Mesenchymal stem cell (in vitro differentiated cells and primary cell): ENCODE measurements at regions not wholly inside any gene's neighbourhood (a gene's known extent, or its start where the extent isn't known, plus 50 kb on each side); places are given as distances from the start of the nearest gene placed in this dataset.

Experiments used
- DNase-seq: peaks from one replicate; pipeline ENCODE4 v3.0.0-alpha.2; 2013
- H2AFZ ChIP-seq: one replicate; pipeline ENCODE4 v1.6.1; 2013; ENCODE audit warnings: low read depth, mild to moderate bottlenecking, control low read depth, inconsistent platforms, low read length, moderate library complexity
- H2AK5ac ChIP-seq: 2 replicates; pipeline ENCODE4 v1.6.1; 2013; ENCODE audit warnings: low read length, moderate library complexity, mild to moderate bottlenecking, inconsistent platforms; ENCODE audit not compliant: severe bottlenecking
- H2BK120ac ChIP-seq: one replicate; pipeline ENCODE4 v1.6.1; 2013; ENCODE audit warnings: low read depth, mild to moderate bottlenecking, inconsistent platforms, low read length, moderate library complexity
- H2BK12ac ChIP-seq, 2 experiments: one replicate each; pipeline ENCODE4 v1.6.1; 2013; ENCODE audit warnings: inconsistent platforms in 2 of 2, low read length in 2 of 2, mild to moderate bottlenecking in 2 of 2, moderate library complexity in 2 of 2, control low read depth in 1 of 2
- H2BK15ac ChIP-seq: one replicate; pipeline ENCODE4 v1.6.1; 2013; ENCODE audit warnings: mild to moderate bottlenecking, low read depth, inconsistent platforms; ENCODE audit not compliant: poor library complexity, severe bottlenecking
- H2BK5ac ChIP-seq: 2 replicates; pipeline ENCODE4 v1.6.1; 2013; ENCODE audit warnings: low read depth, mild to moderate bottlenecking, low read length, control low read depth, inconsistent platforms; ENCODE audit not compliant: poor library complexity, severe bottlenecking
- H3K14ac ChIP-seq, 2 experiments: one replicate each; pipeline ENCODE4 v1.6.1; 2013; ENCODE audit warnings: inconsistent platforms in 2 of 2, low read length in 2 of 2, control low read depth in 1 of 2, mild to moderate bottlenecking in 1 of 2, moderate library complexity in 1 of 2
- H3K18ac ChIP-seq, 2 experiments: one replicate each; pipeline ENCODE4 v1.6.1; 2013; ENCODE audit warnings: inconsistent platforms in 2 of 2, low read length in 2 of 2, control low read depth in 1 of 2, low read depth in 1 of 2, mild to moderate bottlenecking in 1 of 2
- H3K23ac ChIP-seq, 2 experiments: one replicate each; pipeline ENCODE4 v1.6.1; 2013; ENCODE audit warnings: inconsistent platforms in 2 of 2, low read length in 2 of 2, mild to moderate bottlenecking in 2 of 2, moderate library complexity in 2 of 2, control low read depth in 1 of 2
- H3K27ac ChIP-seq: 2 replicates; pipeline ENCODE4 v1.5.1; 2013; ENCODE audit warnings: mild to moderate bottlenecking, moderate library complexity, low read length, control low read depth, inconsistent platforms; ENCODE audit not compliant: poor library complexity, severe bottlenecking
- H3K27me3 ChIP-seq, 2 experiments: 2 replicates each; pipeline versions ENCODE4 v1.6.1 to v1.7.0; 2013; ENCODE audit warnings: low read length in 2 of 2, mild to moderate bottlenecking in 2 of 2, moderate library complexity in 2 of 2, control low read depth in 1 of 2, inconsistent platforms in 1 of 2; ENCODE audit not compliant: control insufficient read depth in 1 of 2, insufficient read depth in 1 of 2
- H3K36me3 ChIP-seq, 2 experiments: 2 replicates each; pipeline versions ENCODE4 v1.6.1 to v1.7.0; 2013; ENCODE audit warnings: low read length in 2 of 2, control low read depth in 1 of 2, inconsistent platforms in 1 of 2, low read depth in 1 of 2, mild to moderate bottlenecking in 1 of 2; ENCODE audit not compliant: insufficient read depth in 2 of 2, control insufficient read depth in 1 of 2
- H3K4ac ChIP-seq, 2 experiments: one replicate each; pipeline ENCODE4 v1.6.1; 2013; ENCODE audit warnings: inconsistent platforms in 2 of 2, low read length in 2 of 2, mild to moderate bottlenecking in 2 of 2, moderate library complexity in 2 of 2, control low read depth in 1 of 2, low read depth in 1 of 2
- H3K4me1 ChIP-seq: 2 replicates; pipeline ENCODE4 v1.6.1; 2013; ENCODE audit warnings: low read depth, low read length, control low read depth; ENCODE audit not compliant: control insufficient read depth, insufficient read depth
- H3K4me2 ChIP-seq: 2 replicates; pipeline ENCODE4 v1.6.1; 2013; ENCODE audit warnings: low read length, mild to moderate bottlenecking, inconsistent platforms; ENCODE audit not compliant: poor library complexity, severe bottlenecking
- H3K4me3 ChIP-seq, 2 experiments: 2 replicates each; pipeline versions ENCODE4 v1.5.1 to v1.7.0; 2013; ENCODE audit warnings: low read length in 2 of 2, mild to moderate bottlenecking in 2 of 2, control low read depth in 1 of 2, low read depth in 1 of 2; ENCODE audit not compliant: insufficient read depth in 1 of 2
- H3K79me1 ChIP-seq: replicated peaks from 2 replicates; pipeline ENCODE4 v1.6.1; 2013; ENCODE audit warnings: mild to moderate bottlenecking, control low read depth, low read length, inconsistent platforms; ENCODE audit not compliant: poor library complexity, severe bottlenecking
- H3K9ac ChIP-seq: 2 replicates; pipeline ENCODE4 v1.7.0; 2013; ENCODE audit warnings: mild to moderate bottlenecking, low read length, moderate library complexity
- H3K9me3 ChIP-seq: 2 replicates; pipeline ENCODE4 v1.7.0; 2013; ENCODE audit warnings: mild to moderate bottlenecking, low read length; ENCODE audit not compliant: control insufficient read depth
- H4K8ac ChIP-seq: one replicate; pipeline ENCODE4 v1.6.1; 2013; ENCODE audit warnings: inconsistent platforms, mild to moderate bottlenecking, low read length, moderate library complexity
- H4K91ac ChIP-seq: one replicate; pipeline ENCODE4 v1.6.1; 2013; ENCODE audit warnings: mild to moderate bottlenecking, low read length, inconsistent platforms
- WGBS: methylation state at CpG from one replicate; pipeline ENCODE4 v1.1.7; 2013; ENCODE audit warnings: mixed read lengths; 5-methylcytosine and 5-hydroxymethylcytosine counted together

- no peak for DNase-seq
- Histone ChIP-seq H3K36me3 (no peaks in the 10 kb centered on the region), H3K9me3 (peaks cover 17% of the 10 kb centered on the region), H3K14ac (no peak overlapping the region), H2BK120ac (no peak overlapping the region), H2BK15ac (no peak overlapping the region), H2AK5ac (no peak overlapping the region), H3K9ac (no peak overlapping the region), H4K91ac (no peak overlapping the region), H2BK12ac (no peak overlapping the region), H3K27me3 (no peaks in the 10 kb centered on the region), H3K4me3 (no peak overlapping the region), H3K4ac (no peak overlapping the region), H2AFZ (no peak overlapping the region), H3K4me2 (no peak overlapping the region), H3K4me1 (no peaks in the 10 kb centered on the region), H4K8ac (no peak overlapping the region), H3K27ac (no peak overlapping the region), H3K18ac (no peak overlapping the region), H3K79me1 (no peaks in the 10 kb centered on the region), H3K23ac (no peak overlapping the region), H2BK5ac (no peak overlapping the region)
- WGBS = 25% methylated on average over 1 of the region's 3 CpGs
Measured at GRCh38 chr2:34387536-34387935, 788.4 kb upstream of the FAM98A start.

- Histone ChIP-seq H2BK12ac (no peak overlapping the region), H2BK5ac (no peak overlapping the region), H3K18ac (no peak overlapping the region), H3K36me3 (no peaks in the 10 kb centered on the region), H3K27ac (no peak overlapping the region), H3K4me3 (no peak overlapping the region), H3K23ac (no peak overlapping the region), H3K4me1 (no peaks in the 10 kb centered on the region), H3K4me2 (no peak overlapping the region), H4K8ac (no peak overlapping the region), H2BK120ac (no peak overlapping the region), H3K14ac (no peak overlapping the region), H3K9ac (no peak overlapping the region), H3K4ac (no peak overlapping the region), H2BK15ac (no peak overlapping the region), H3K9me3 (no peaks in the 10 kb centered on the region), H2AFZ (no peak overlapping the region), H4K91ac (no peak overlapping the region), H3K79me1 (no peaks in the 10 kb centered on the region), H3K27me3 (no peaks in the 10 kb centered on the region), H2AK5ac (no peak overlapping the region)
- WGBS = 72% methylated on average over 2 of the region's 2 CpGs
- DNase-seq = no peak
Measured at GRCh38 chr2:34379586-34379985, 780.5 kb upstream of the FAM98A start.

- no peak overlapping the region for H3K4ac ChIP-seq
- no peak overlapping the region for H3K23ac ChIP-seq
- no peaks in the 10 kb centered on the region for H3K9me3 ChIP-seq
- no peak for DNase-seq
- no peak overlapping the region for H3K14ac ChIP-seq
- no peak overlapping the region for H3K18ac ChIP-seq
- no peaks in the 10 kb centered on the region for H3K79me1 ChIP-seq
- no peaks in the 10 kb centered on the region for H3K36me3 ChIP-seq
- H2AK5ac ChIP-seq = no peak overlapping the region
- H3K27me3 ChIP-seq = no peaks in the 10 kb centered on the region
- H3K27ac ChIP-seq = no peak overlapping the region
- no peaks in the 10 kb centered on the region for H3K4me1 ChIP-seq
- no peak overlapping the region for H3K4me3 ChIP-seq
- WGBS = 83% methylated on average over 3 of the region's 4 CpGs
- H2BK15ac ChIP-seq = no peak overlapping the region
- no peak overlapping the region for H3K9ac ChIP-seq
- H2BK120ac ChIP-seq = no peak overlapping the region
- H4K8ac ChIP-seq = no peak overlapping the region
- H3K4me2 ChIP-seq = no peak overlapping the region
- H2BK12ac ChIP-seq = no peak overlapping the region
- no peak overlapping the region for H2BK5ac ChIP-seq
- H2AFZ ChIP-seq = no peak overlapping the region
- no peak overlapping the region for H4K91ac ChIP-seq
Measured at GRCh38 chr2:34373586-34374233, 774.6 kb upstream of the FAM98A start.

GRCh38 chr2:34372967-34373366 lies 773.9 kb upstream of the FAM98A start:
- H3K4me3 ChIP-seq = no peak overlapping the region
- 59% methylated on average over 2 of the region's 2 CpGs for WGBS
- H3K36me3 ChIP-seq = no peaks in the 10 kb centered on the region

More at GRCh38 chr2:34372967-34373366, 773.9 kb upstream of the FAM98A start:
- H2BK15ac ChIP-seq = no peak overlapping the region
- DNase-seq = no peak
- H3K4me1 ChIP-seq = no peaks in the 10 kb centered on the region
- H3K4ac ChIP-seq = no peak overlapping the region
- no peak overlapping the region for H3K27ac ChIP-seq
- H3K9ac ChIP-seq = no peak overlapping the region
- no peaks in the 10 kb centered on the region for H3K9me3 ChIP-seq
- no peak overlapping the region for H3K18ac ChIP-seq
- no peak overlapping the region for H2BK12ac ChIP-seq
- H2BK120ac ChIP-seq = no peak overlapping the region
- no peaks in the 10 kb centered on the region for H3K27me3 ChIP-seq
- H2AK5ac ChIP-seq = no peak overlapping the region
- H3K4me2 ChIP-seq = no peak overlapping the region
- H3K23ac ChIP-seq = no peak overlapping the region
- no peak overlapping the region for H3K14ac ChIP-seq
- H4K8ac ChIP-seq = no peak overlapping the region
- H2BK5ac ChIP-seq = no peak overlapping the region
- no peak overlapping the region for H2AFZ ChIP-seq
- no peak overlapping the region for H4K91ac ChIP-seq
- H3K79me1 ChIP-seq = no peaks in the 10 kb centered on the region
